Endothelial cell of umbilical vein (primary cell): ENCODE measurements at regions not wholly inside any gene's neighbourhood (a gene's known extent, or its start where the extent isn't known, plus 50 kb on each side); places are given as distances from the start of the nearest gene placed in this dataset.

Source experiments
- CTCF ChIP-seq, 2 donors: IDR thresholded peaks; 1 replicate in 1 of 2; 2 replicates in 1 of 2; pipeline ENCODE4 v1.5.1; 2011; ENCODE audit warnings: low read length in 2 of 2, mild to moderate bottlenecking in 2 of 2, moderate library complexity in 2 of 2, control low read depth in 1 of 2, inconsistent platforms in 1 of 2, low read depth in 1 of 2; ENCODE audit not compliant: insufficient read depth in 1 of 2; ENCODE audit errors: extremely low read depth in 1 of 2
- MYC ChIP-seq: IDR thresholded peaks from one replicate; pipeline ENCODE4 v1.6.1; 2011; ENCODE audit warnings: mild to moderate bottlenecking, low read depth, low read length

GRCh38 chr2:109676346-109676902 lies 62.3 kb downstream of the SOWAHC start:
- TF ChIP-seq MYC (no peak), CTCF (IDR thresholded peaks at IDR 0.05; ENCODE audit: extremely low read depth in 1 of 2, insufficient read depth in 1 of 2, low read depth in 1 of 2, low read length in 2 of 2) (no peak)
